ENCODE measurements at regions not wholly inside any gene's neighbourhood (a gene's known extent, or its start where the extent isn't known, plus 50 kb on each side); places are given as distances from the start of the nearest gene placed in this dataset.

DNA sequence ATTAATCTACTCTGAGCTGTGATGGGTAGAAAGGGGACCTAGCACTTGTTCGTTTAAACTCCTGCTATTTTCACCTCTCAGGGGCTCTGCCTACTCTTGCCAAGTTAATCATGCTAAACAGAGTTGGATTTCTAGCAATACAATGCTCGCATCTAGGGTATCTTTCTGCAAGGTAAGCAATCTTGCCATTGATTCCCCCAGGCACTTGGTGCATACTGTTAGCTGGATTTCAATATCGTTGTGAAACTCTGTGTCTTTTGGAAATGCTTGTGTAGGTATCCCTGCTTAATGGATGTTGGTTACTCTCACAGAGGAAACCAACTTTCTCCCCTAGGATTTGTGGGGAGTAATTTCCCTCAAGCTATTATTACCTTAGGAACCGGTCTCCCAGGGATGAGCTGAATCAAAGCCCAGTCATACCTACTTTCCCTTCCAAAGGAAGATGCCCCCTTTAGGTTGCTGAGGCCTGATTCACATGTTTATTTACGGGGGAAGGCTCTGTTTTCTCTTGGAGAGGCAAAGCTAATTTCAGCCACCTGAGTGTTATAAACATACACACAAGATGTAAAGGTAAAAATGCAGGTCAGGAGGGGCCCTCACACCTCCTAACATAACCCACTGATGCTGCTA, 366.8 kb downstream of the FBXW7 start:
- DNase-seq (ENCODE audit: low read depth): no peak
- Histone ChIP-seq H3K36me3 (ENCODE audit: control insufficient read depth, insufficient read depth, low read length) (no peaks in the 10 kb centered on the region), H3K4me3 (ENCODE audit: low read depth, low read length) (no peak overlapping the region), H3K27me3 (ENCODE audit: control insufficient read depth, insufficient read depth, low read length) (peaks cover 13% of the 10 kb centered on the region)
- ChIA-PET POLR2A (no interaction called here), CTCF (interaction anchor here (1.5 kb wide), 1 partner anchor 10 kb away, joined by 5 read pairs; no protein-coding TSS in a partner anchor)
- TF ChIP-seq CTCF (IDR thresholded peaks at IDR 0.05; ENCODE audit: insufficient read depth, low read depth, low read length): no peak

GRCh38 chr4:152166567-152166966, 369.3 kb downstream of the FBXW7 start:
- POLR2A ChIA-PET: no interaction called here
- no peak for DNase-seq (ENCODE audit: low read depth)
- Histone ChIP-seq H3K4me3 (ENCODE audit: low read depth, low read length) (no peak overlapping the region), H3K27me3 (ENCODE audit: control insufficient read depth, insufficient read depth, low read length) (peaks cover 8% of the 10 kb centered on the region), H3K36me3 (ENCODE audit: control insufficient read depth, insufficient read depth, low read length) (no peaks in the 10 kb centered on the region)
- no peak for TF ChIP-seq CTCF (IDR thresholded peaks at IDR 0.05; ENCODE audit: insufficient read depth, low read depth, low read length)
- CTCF ChIA-PET: no interaction called here

DNA sequence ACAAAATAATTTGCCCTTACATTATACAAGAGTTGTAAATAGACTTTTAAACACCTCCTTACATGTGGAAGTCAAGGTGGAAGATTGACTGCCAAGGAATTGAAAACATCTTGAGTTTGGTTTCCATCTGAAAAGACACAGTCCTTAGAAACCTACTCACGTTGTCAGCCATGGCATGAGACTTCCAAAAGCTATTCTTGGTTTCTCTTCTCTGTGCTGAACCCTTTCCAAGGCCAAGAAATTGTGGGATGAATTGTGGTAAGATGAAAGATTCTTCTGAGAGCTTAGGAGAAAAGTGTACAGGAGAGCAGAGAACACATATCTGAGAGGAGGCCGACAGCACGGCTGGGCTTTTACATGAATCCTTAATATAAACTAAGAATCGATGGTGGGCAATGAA, 370.0 kb downstream of the FBXW7 start:
- no peak for TF ChIP-seq CTCF (IDR thresholded peaks at IDR 0.05; ENCODE audit: insufficient read depth, low read depth, low read length)
- Histone ChIP-seq H3K27me3 (ENCODE audit: control insufficient read depth, insufficient read depth, low read length) (peaks cover 6% of the 10 kb centered on the region), H3K36me3 (ENCODE audit: control insufficient read depth, insufficient read depth, low read length) (no peaks in the 10 kb centered on the region), H3K4me3 (ENCODE audit: low read depth, low read length) (no peak overlapping the region)
- CTCF ChIA-PET: no interaction called here
- POLR2A ChIA-PET: no interaction called here
- DNase-seq (ENCODE audit: low read depth): no peak

DNA sequence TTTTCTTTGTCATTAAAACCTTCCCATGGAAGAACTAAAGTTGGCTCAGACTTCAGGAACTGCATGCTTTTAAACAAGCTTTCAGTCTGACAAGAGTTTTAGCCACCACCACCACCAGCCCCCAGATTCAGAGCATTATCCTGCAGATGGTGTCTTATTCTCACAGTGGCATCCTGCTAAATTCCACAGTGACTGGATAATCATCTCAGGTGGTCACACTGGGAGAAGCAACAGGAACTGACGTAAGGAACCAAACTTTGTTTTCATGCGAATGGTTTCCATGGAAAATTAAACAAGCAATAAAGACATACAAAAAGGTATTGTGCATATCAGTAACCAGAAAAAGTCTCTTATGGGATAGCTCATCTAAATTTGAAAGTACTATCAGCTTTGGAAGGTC, 370.7 kb downstream of the FBXW7 start:
- DNase-seq (ENCODE audit: low read depth): peak; percentile 2
- POLR2A ChIA-PET: no interaction called here
- Histone ChIP-seq H3K4me3 (ENCODE audit: low read depth, low read length) (no peak overlapping the region), H3K27me3 (ENCODE audit: control insufficient read depth, insufficient read depth, low read length) (peaks cover 6% of the 10 kb centered on the region), H3K36me3 (ENCODE audit: control insufficient read depth, insufficient read depth, low read length) (no peaks in the 10 kb centered on the region)
- no peak for TF ChIP-seq CTCF (IDR thresholded peaks at IDR 0.05; ENCODE audit: insufficient read depth, low read depth, low read length)
- CTCF ChIA-PET: no interaction called here

GRCh38 chr4:152164561-152164960, 371.3 kb downstream of the FBXW7 start:
- Histone ChIP-seq H3K27me3 (ENCODE audit: control insufficient read depth, insufficient read depth, low read length) (peaks cover 6% of the 10 kb centered on the region), H3K4me3 (ENCODE audit: low read depth, low read length) (no peak overlapping the region), H3K36me3 (ENCODE audit: control insufficient read depth, insufficient read depth, low read length) (no peaks in the 10 kb centered on the region)
- POLR2A ChIA-PET: no interaction called here
- CTCF ChIA-PET: no interaction called here
- no peak for TF ChIP-seq CTCF (IDR thresholded peaks at IDR 0.05; ENCODE audit: insufficient read depth, low read depth, low read length)
- DNase-seq (ENCODE audit: low read depth): no peak

Data from BJ (cell line).